ENCODE measurements at regions not wholly inside any gene's neighbourhood (a gene's known extent, or its start where the extent isn't known, plus 50 kb on each side); places are given as distances from the start of the nearest gene placed in this dataset.

GRCh38 chr5:164345173-164345849 lies 839.9 kb downstream of the MAT2B start:
- TF ChIP-seq EZH2 (IDR thresholded peaks at IDR 0.05), result no peak
- TF ChIP-seq POLR2AphosphoS5 (IDR thresholded peaks at IDR 0.05; ENCODE audit: borderline replicate concordance, low read depth, low read length), result no peak
